Left colon (tissue), 2 donors: ENCODE measurements at regions not wholly inside any gene's neighbourhood (a gene's known extent, or its start where the extent isn't known, plus 50 kb on each side); places are given as distances from the start of the nearest gene placed in this dataset.
"Not testable (repeated sequence)": the region's sequence is repeated elsewhere in the genome, so short reads cannot be mapped to it uniquely, and the experiment has no call there.

Experiments
- ATAC-seq: fragments of 200-7000 bp; cut with Tn5 transposase; one replicate; pipeline ENCODE4 v1.9.1; 2020; ENCODE audit warnings: mild to moderate bottlenecking, moderate library complexity
- DNase-seq, 2 donors: peaks; one replicate each; pipeline ENCODE4 v3.0.0-alpha.2; 2020
- intact Hi-C, 2 donors: fragments of 100-400 bp; cut with DNase I in 1 of 2; cut with micrococcal nuclease in 1 of 2; formaldehyde crosslinking; loops; one replicate each; pipeline versions ENCODE4 v1.11.2 to v1.14.0; 2022; cut with DNase I, micrococcal nuclease
- donor health status: DM: no; HTN: no; CAD: no.
- donor health status: DM: yes; HTN: yes; CAD: no.

GRCh38 chr9:64499541-64499940 lies 785.5 kb downstream of the FOXD4L5 start:
- ATAC-seq, DNase-seq, intact Hi-C loops: not testable (repeated sequence)

GRCh38 chr9:64498409-64498808 lies 786.6 kb downstream of the FOXD4L5 start:
- DNase-seq, ATAC-seq, intact Hi-C loops: not testable (repeated sequence)

- ATAC-seq, intact Hi-C loops, DNase-seq: not testable (repeated sequence)
Observed at GRCh38 chr9:64488544-64488943, 796.5 kb downstream of the FOXD4L5 start.

- DNase-seq, intact Hi-C loops, ATAC-seq: not testable (repeated sequence)
Observed at GRCh38 chr9:64486067-64486466, 798.9 kb downstream of the FOXD4L5 start.

GRCh38 chr9:64479095-64479494 lies 805.9 kb downstream of the FOXD4L5 start:
- ATAC-seq, intact Hi-C loops: not testable (repeated sequence)
- DNase-seq = peak in 1 of 2 donors; percentile 18

GRCh38 chr9:64468943-64469342 lies 816.1 kb downstream of the FOXD4L5 start:
- peak; percentile 74 for ATAC-seq
- intact Hi-C loops, DNase-seq: not testable (repeated sequence)

- DNase-seq, ATAC-seq, intact Hi-C loops: not testable (repeated sequence)
Observed at GRCh38 chr9:64466052-64466599, 818.9 kb downstream of the FOXD4L5 start.

GRCh38 chr9:64461885-64462284 lies 823.1 kb downstream of the FOXD4L5 start:
- DNase-seq, intact Hi-C loops, ATAC-seq: not testable (repeated sequence)

GRCh38 chr9:64458642-64459041 lies 826.4 kb downstream of the FOXD4L5 start:
- intact Hi-C loops, DNase-seq, ATAC-seq: not testable (repeated sequence)

GRCh38 chr9:64455107-64455648 lies 829.8 kb downstream of the FOXD4L5 start:
- DNase-seq, intact Hi-C loops: not testable (repeated sequence)
- ATAC-seq = peak; percentile 97

GRCh38 chr9:64452134-64452533 lies 832.9 kb downstream of the FOXD4L5 start:
- DNase-seq, ATAC-seq: not testable (repeated sequence)

GRCh38 chr9:64450654-64451053 lies 834.4 kb downstream of the FOXD4L5 start:
- intact Hi-C loops, DNase-seq, ATAC-seq: not testable (repeated sequence)

More at GRCh38 chr9:64452134-64452533, 832.9 kb downstream of the FOXD4L5 start:
- intact Hi-C loops = not testable (repeated sequence)

- ATAC-seq, intact Hi-C loops, DNase-seq: not testable (repeated sequence)
Observed at GRCh38 chr9:64449025-64449424, 836.0 kb downstream of the FOXD4L5 start.

GRCh38 chr9:64444909-64445525 lies 840.0 kb downstream of the FOXD4L5 start:
- intact Hi-C loops, DNase-seq, ATAC-seq: not testable (repeated sequence)

- ATAC-seq, DNase-seq, intact Hi-C loops: not testable (repeated sequence)
Observed at GRCh38 chr9:64439747-64440146, 845.3 kb downstream of the FOXD4L5 start.
